Tibial nerve (tissue), 4 donors: ENCODE measurements at regions not wholly inside any gene's neighbourhood (a gene's known extent, or its start where the extent isn't known, plus 50 kb on each side); places are given as distances from the start of the nearest gene placed in this dataset.

Source experiments
- EP300 ChIP-seq, 2 donors: sonication (generic); formaldehyde crosslinking; IDR thresholded peaks; one replicate each; pipeline ENCODE4 v1.6.1; 2017; ENCODE audit warnings: antibody characterized with exemption in 2 of 2, mild to moderate bottlenecking in 1 of 2
- TF ChIP-seq, protein P1 (sequence below), 5 experiments: fragments of 200-600 bp in 3 of 5; fragments of 450-650 bp in 2 of 5; sonication (generic) in 3 of 5; IDR thresholded peaks; one replicate each; pipeline ENCODE4 v1.5.1; 2016 to 2019; ENCODE audit warnings: antibody characterized with exemption in 5 of 5, mild to moderate bottlenecking in 3 of 5, moderate library complexity in 2 of 5

DNA sequence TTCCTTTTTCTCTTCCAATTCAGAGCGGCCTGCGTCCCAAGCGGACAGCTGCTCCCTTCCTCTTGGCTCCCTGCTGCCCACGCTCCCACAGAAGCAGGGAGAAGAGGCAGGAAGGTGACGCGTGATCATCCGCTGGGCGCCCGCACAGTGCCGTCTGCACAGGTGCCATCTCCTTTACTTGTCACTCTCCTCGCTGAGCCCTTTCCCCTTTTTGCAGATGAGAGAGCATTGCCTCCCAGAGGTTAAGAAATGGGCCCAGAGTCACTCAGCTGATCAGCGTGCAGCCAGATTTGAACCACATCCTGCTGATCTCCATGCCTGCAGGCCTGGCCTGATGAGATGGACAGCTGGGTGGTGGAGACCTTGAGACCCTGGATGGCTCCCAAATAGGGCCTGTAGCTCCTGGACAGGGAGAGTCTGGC lies 299.8 kb downstream of the SEC14L1 start:
- TF ChIP-seq, protein P1, sequence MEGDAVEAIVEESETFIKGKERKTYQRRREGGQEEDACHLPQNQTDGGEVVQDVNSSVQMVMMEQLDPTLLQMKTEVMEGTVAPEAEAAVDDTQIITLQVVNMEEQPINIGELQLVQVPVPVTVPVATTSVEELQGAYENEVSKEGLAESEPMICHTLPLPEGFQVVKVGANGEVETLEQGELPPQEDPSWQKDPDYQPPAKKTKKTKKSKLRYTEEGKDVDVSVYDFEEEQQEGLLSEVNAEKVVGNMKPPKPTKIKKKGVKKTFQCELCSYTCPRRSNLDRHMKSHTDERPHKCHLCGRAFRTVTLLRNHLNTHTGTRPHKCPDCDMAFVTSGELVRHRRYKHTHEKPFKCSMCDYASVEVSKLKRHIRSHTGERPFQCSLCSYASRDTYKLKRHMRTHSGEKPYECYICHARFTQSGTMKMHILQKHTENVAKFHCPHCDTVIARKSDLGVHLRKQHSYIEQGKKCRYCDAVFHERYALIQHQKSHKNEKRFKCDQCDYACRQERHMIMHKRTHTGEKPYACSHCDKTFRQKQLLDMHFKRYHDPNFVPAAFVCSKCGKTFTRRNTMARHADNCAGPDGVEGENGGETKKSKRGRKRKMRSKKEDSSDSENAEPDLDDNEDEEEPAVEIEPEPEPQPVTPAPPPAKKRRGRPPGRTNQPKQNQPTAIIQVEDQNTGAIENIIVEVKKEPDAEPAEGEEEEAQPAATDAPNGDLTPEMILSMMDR (IDR thresholded peaks at IDR 0.05), result no peak
- TF ChIP-seq EP300 (IDR thresholded peaks at IDR 0.05), result no peak
